Neural progenitor cell (in vitro differentiated cells): ENCODE measurements at regions not wholly inside any gene's neighbourhood (a gene's known extent, or its start where the extent isn't known, plus 50 kb on each side); places are given as distances from the start of the nearest gene placed in this dataset.

ENCODE experiments used
- CTCF ChIP-seq: fragments of 200-600 bp; sonication (generic); IDR thresholded peaks from 2 replicates; pipeline ENCODE4 v1.5.1; 2017; ENCODE audit warnings: antibody characterized with exemption, mild to moderate bottlenecking
- EZH2 ChIP-seq: fragments of 200-600 bp; sonication (generic); IDR thresholded peaks from 2 replicates; pipeline ENCODE4 v1.6.1; 2017; ENCODE audit warnings: antibody characterized with exemption, mild to moderate bottlenecking, moderate library complexity

- TF ChIP-seq CTCF (no peak), EZH2 (no peak)
Measured at GRCh38 chr3:135513106-135514059, 452.1 kb upstream of the PPP2R3A start.
